ENCODE measurements at regions not wholly inside any gene's neighbourhood (a gene's known extent, or its start where the extent isn't known, plus 50 kb on each side); places are given as distances from the start of the nearest gene placed in this dataset.
"Not testable (repeated sequence)": the region's sequence is repeated elsewhere in the genome, so short reads cannot be mapped to it uniquely, and the experiment has no call there.

- not testable (repeated sequence) for ATAC-seq
These were observed 54.0 kb upstream of the WWC2 start for GRCh38 chr4:183044924-183045640.

GRCh38 chr4:183038436-183038835 is 60.6 kb upstream of the WWC2 start:
- H2AFZ ChIP-seq = no peak overlapping the region
- peaks cover 13% of the 10 kb centered on the region for H3K4me1 Mint-ChIP-seq
- DNase-seq (ENCODE audit: low spot score) = no peak
- H3F3A ChIP-seq (replicated peaks; ENCODE audit: low read depth) = no peaks in the 10 kb centered on the region
- no peaks in the 10 kb centered on the region for H3K27me3 Mint-ChIP-seq (ENCODE audit: insufficient read depth, low read depth, poor library complexity)
- H3K9me3 Mint-ChIP-seq = peaks cover 17% of the 10 kb centered on the region; the same call in 2 of the 3 replicates
- no peaks in the 10 kb centered on the region for H3K36me3 ChIP-seq (ENCODE audit: insufficient read depth)
- H3K4me2 ChIP-seq = no peak overlapping the region
- no peaks in the 10 kb centered on the region for H3K9me2 ChIP-seq (ENCODE audit: insufficient read depth)
- no peaks in the 10 kb centered on the region for H3K79me2 ChIP-seq (replicated peaks; ENCODE audit: insufficient read depth)
- no peak for ATAC-seq
- H3K4me3 Mint-ChIP-seq = no peak overlapping the region
- peaks cover 5% of the 10 kb centered on the region; the same call in 1 of the 2 replicates for H3K4me1 ChIP-seq (ENCODE audit: insufficient read depth)
- H3K4me3 ChIP-seq = no peak overlapping the region
- H3K27me3 ChIP-seq (ENCODE audit: insufficient read depth) = no peaks in the 10 kb centered on the region
- peaks cover 8% of the 10 kb centered on the region; the same call in 2 of the 3 replicates for H3K36me3 Mint-ChIP-seq (ENCODE audit: low read depth)
- no peak overlapping the region for H3K27ac Mint-ChIP-seq
- no peaks in the 10 kb centered on the region for H4K20me1 ChIP-seq (replicated peaks; ENCODE audit: insufficient read depth)
- H3K27ac ChIP-seq (ENCODE audit: low read depth) = no peak overlapping the region
- no peak for TF ChIP-seq JUNB (IDR thresholded peaks at IDR 0.05; ENCODE audit: unreplicated experiment)
- TF ChIP-seq CREB1 (CRISPR knock-in tag; IDR thresholded peaks at IDR 0.05; ENCODE audit: low read depth) = no peak
- no peak for TF ChIP-seq ETS1 (IDR thresholded peaks at IDR 0.05)
- TF ChIP-seq ZNF462 (CRISPR knock-in tag; IDR thresholded peaks at IDR 0.05) = no peak
- TF ChIP-seq STAT1 (IDR thresholded peaks at IDR 0.05; ENCODE audit: unreplicated experiment) = no peak
- no peak for TF ChIP-seq EZH2phosphoT487 (IDR thresholded peaks at IDR 0.05; ENCODE audit: unreplicated experiment)
- no peak for TF ChIP-seq ZNF331 (CRISPR knock-in tag; IDR thresholded peaks at IDR 0.05; ENCODE audit: low read depth)
- TF ChIP-seq ZNF114 (CRISPR knock-in tag; IDR thresholded peaks at IDR 0.05) = no peak
- no peak for TF ChIP-seq EZH2 (IDR thresholded peaks at IDR 0.05; ENCODE audit: low read depth, unreplicated experiment)
- no peak for TF ChIP-seq POLR2AphosphoS5 (IDR thresholded peaks at IDR 0.05; ENCODE audit: low read depth)
- TF ChIP-seq NANOG (IDR thresholded peaks at IDR 0.05; ENCODE audit: borderline replicate concordance) = no peak

More at GRCh38 chr4:183044924-183045640, 54.0 kb upstream of the WWC2 start:
- Mint-ChIP-seq H3K36me3 (ENCODE audit: low read depth) (peaks cover 17% of the 10 kb centered on the region), H3K9me3 (peaks cover 44% of the 10 kb centered on the region)
- not testable (repeated sequence) for H3K4me1 Mint-ChIP-seq; H3K4me2 ChIP-seq; H2AFZ ChIP-seq; H3K27ac ChIP-seq (ENCODE audit: low read depth); H3K4me3 Mint-ChIP-seq; H4K20me1 ChIP-seq (replicated peaks; ENCODE audit: insufficient read depth); H3F3A ChIP-seq (replicated peaks; ENCODE audit: low read depth); H3K79me2 ChIP-seq (replicated peaks; ENCODE audit: insufficient read depth); H3K27me3 ChIP-seq (ENCODE audit: insufficient read depth); DNase-seq (ENCODE audit: low spot score); H3K27ac Mint-ChIP-seq; H3K36me3 ChIP-seq (ENCODE audit: insufficient read depth); H3K27me3 Mint-ChIP-seq (ENCODE audit: insufficient read depth, low read depth, poor library complexity); H3K4me3 ChIP-seq; H3K4me1 ChIP-seq (ENCODE audit: insufficient read depth); H3K9me2 ChIP-seq (ENCODE audit: insufficient read depth)
